Fibroblast of villous mesenchyme (primary cell): ENCODE measurements at regions not wholly inside any gene's neighbourhood (a gene's known extent, or its start where the extent isn't known, plus 50 kb on each side); places are given as distances from the start of the nearest gene placed in this dataset.

Source experiments
- DNase-seq: peaks from one replicate; pipeline ENCODE4 v3.0.0-alpha.2; 2010; ENCODE audit warnings: low read depth
- H3K4me3 ChIP-seq: 2 replicates; pipeline ENCODE4 v1.5.1; 2011; ENCODE audit warnings: low read depth, mild to moderate bottlenecking, low read length
- CTCF ChIP-seq: IDR thresholded peaks from 2 replicates; pipeline ENCODE4 v1.5.1; 2012; ENCODE audit warnings: low read depth, mild to moderate bottlenecking, low read length; ENCODE audit not compliant: insufficient read depth

GRCh38 chrX:150049647-150050046 lies 111.4 kb upstream of the EOLA2 start:
- peak; percentile 72 for DNase-seq
- no peak for TF ChIP-seq CTCF
- H3K4me3 ChIP-seq, result no peak overlapping the region

DNA sequence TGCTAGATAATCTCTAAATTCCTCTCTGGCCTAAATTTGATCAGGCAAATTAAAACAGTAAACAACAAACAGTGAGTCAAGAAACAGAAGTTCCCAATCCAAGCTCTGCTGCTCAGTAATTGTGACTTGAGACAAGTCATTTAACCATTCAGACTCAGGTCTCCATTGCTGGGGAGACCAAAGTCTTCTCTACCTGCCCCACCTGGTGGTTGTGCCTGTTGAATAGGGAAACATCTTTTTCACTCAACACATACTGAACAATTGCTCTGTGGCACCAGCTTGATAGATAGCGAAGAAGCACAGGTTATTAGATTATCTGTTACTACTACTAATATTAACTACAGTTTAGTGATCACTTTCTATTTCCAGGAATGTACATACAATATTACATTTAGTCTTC lies 112.1 kb upstream of the EOLA2 start:
- no peak for DNase-seq
- TF ChIP-seq CTCF, result no peak
- H3K4me3 ChIP-seq, result no peak overlapping the region

DNA sequence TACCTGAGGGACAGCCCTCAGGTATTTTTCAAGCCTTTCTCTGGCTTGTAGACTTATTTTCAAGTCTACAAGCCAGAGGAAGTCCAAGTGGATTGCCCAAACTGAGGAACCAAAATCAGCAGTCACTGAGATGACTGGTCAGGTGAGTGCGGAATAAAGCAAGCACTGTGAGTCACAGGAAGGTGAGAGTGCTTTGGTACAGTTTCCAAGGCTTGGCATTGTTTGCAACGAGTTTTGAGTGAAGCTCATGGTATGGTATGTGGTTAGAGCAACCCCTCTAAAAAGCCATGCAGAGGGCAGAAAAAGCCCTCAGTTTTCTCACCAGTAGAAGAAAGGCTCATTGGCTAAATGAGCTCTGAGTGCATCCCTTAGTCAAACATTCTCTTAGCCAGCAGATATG lies 112.8 kb upstream of the EOLA2 start:
- no peak overlapping the region for H3K4me3 ChIP-seq
- TF ChIP-seq CTCF, result no peak
- DNase-seq, result no peak

- no peak overlapping the region for H3K4me3 ChIP-seq
- no peak for TF ChIP-seq CTCF
- DNase-seq, result no peak
These were observed 113.9 kb upstream of the EOLA2 start for GRCh38 chrX:150052226-150052625.

- peak; percentile 61 for DNase-seq
- TF ChIP-seq CTCF, result no peak
- no peak overlapping the region for H3K4me3 ChIP-seq
These were observed 120.4 kb upstream of the EOLA2 start for GRCh38 chrX:150058728-150059127.

DNA sequence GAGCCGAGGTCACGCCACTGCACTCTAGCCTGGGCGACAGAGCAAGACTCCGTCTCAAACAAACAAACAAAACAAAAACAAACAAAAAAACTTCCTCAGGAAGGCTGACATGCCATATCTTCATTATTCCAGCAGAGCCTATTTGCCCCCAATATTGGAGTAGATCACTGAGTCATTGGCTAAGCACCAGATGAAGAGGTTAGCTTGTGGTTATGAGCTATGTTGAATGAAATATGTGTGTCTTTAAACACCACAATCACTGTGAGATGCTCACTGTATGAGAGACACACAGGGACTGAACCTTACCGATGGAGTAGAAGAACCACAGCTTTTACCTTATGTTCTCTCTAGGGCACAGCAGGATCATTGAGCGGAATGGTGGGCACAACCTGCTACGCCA lies 122.1 kb upstream of the EOLA2 start:
- peak; percentile 27 for DNase-seq
- TF ChIP-seq CTCF, result no peak
- no peak overlapping the region for H3K4me3 ChIP-seq

DNA sequence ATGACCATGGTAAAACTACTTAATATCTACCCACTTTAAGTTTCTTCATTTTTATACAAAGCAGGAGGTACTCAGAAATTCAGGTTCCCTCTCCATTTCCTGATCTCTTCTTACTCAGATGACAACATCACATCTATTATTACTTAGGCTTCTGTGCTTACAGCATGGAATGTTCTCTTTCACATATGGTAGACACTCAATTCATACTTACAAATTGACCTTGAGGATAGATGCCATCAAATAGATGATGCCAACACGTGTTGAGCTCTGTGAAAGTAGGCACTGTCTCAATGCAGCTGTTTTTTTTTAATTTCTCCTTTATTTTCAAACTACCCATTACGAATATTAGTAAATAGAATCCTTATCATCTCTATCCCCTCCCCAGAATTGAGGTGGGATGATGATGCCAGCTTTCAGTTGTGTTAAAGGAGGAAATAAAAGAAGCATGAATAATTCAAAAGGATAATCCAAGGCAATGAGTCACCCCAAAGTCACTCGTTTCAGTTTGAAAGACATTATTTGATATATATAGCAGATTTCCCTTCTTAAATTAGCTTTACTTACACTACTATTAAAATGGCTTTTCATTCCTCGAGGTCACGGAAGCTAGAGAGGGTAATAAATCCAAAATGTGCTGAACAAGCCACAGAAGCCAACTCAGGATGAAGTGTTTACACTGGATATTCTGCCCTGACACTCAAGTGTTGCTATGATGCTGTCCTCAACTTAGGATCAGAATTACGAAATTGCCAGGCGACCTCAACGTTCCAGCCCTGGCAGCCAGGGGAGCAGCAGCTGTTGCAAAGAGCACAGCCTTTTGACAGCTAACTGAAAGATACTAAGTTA lies 124.2 kb upstream of the EOLA2 start:
- no peak overlapping the region for H3K4me3 ChIP-seq
- TF ChIP-seq CTCF, result no peak
- DNase-seq, result peak; percentile 71
